Choroid plexus epithelial cell (primary cell): ENCODE measurements at regions not wholly inside any gene's neighbourhood (a gene's known extent, or its start where the extent isn't known, plus 50 kb on each side); places are given as distances from the start of the nearest gene placed in this dataset.

Experiments used
- DNase-seq: peaks from one replicate; pipeline ENCODE4 v3.0.0-alpha.2; 2010; ENCODE audit warnings: low read depth
- H3K4me3 ChIP-seq: 2 replicates; pipeline ENCODE4 v1.5.1; 2011; ENCODE audit warnings: low read depth, mild to moderate bottlenecking, control low read depth, low read length, moderate library complexity
- TF ChIP-seq, protein P1 (sequence below): conservative IDR thresholded peaks from 2 replicates; pipeline ENCODE4 v1.5.1; 2011; ENCODE audit warnings: low read depth, mild to moderate bottlenecking, control low read depth, inconsistent platforms, low read length, moderate library complexity

DNA sequence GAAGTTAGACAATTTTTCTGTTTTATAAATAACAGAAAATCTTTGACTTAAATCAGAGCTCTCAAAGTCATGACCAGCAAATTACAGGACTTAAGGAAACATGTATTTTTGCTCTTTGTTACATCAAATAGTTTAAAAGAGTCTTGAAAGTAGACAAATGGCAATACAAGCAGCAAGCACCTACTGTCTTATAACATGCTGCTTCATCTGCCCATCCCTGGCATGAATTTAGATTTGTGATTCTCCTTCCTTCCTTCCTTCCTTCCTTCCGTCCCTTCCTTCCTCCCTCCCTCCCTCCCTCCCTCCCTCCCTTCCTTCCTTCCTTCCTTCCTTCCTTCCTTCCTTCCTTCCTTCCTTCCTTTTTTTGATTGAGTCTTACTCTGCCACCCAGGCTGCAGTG is 715.6 kb upstream of the FLRT2 start:
- TF ChIP-seq, protein P1, sequence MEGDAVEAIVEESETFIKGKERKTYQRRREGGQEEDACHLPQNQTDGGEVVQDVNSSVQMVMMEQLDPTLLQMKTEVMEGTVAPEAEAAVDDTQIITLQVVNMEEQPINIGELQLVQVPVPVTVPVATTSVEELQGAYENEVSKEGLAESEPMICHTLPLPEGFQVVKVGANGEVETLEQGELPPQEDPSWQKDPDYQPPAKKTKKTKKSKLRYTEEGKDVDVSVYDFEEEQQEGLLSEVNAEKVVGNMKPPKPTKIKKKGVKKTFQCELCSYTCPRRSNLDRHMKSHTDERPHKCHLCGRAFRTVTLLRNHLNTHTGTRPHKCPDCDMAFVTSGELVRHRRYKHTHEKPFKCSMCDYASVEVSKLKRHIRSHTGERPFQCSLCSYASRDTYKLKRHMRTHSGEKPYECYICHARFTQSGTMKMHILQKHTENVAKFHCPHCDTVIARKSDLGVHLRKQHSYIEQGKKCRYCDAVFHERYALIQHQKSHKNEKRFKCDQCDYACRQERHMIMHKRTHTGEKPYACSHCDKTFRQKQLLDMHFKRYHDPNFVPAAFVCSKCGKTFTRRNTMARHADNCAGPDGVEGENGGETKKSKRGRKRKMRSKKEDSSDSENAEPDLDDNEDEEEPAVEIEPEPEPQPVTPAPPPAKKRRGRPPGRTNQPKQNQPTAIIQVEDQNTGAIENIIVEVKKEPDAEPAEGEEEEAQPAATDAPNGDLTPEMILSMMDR, result no peak
- no peak overlapping the region for H3K4me3 ChIP-seq
- DNase-seq, result no peak

DNA sequence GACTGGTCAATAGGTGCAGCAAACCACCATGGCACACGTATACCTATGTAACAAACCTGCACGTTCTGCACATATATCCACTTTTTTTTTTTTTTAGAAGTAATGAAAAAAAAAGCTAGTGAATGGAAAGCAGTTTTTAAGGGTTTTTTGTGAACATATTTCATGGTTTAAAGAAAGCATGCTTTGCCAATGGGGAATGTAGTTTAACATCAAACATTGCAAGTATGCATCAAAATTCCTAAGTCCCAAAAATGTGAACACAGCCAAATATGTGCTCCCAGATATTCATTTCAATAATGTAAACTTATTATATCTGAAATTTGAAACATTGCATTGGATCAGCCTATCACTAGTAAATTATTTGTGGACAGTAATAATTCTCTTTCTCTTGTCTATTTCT is 710.4 kb upstream of the FLRT2 start:
- DNase-seq, result no peak
- H3K4me3 ChIP-seq, result no peak overlapping the region
- TF ChIP-seq, protein P1, result no peak

DNA sequence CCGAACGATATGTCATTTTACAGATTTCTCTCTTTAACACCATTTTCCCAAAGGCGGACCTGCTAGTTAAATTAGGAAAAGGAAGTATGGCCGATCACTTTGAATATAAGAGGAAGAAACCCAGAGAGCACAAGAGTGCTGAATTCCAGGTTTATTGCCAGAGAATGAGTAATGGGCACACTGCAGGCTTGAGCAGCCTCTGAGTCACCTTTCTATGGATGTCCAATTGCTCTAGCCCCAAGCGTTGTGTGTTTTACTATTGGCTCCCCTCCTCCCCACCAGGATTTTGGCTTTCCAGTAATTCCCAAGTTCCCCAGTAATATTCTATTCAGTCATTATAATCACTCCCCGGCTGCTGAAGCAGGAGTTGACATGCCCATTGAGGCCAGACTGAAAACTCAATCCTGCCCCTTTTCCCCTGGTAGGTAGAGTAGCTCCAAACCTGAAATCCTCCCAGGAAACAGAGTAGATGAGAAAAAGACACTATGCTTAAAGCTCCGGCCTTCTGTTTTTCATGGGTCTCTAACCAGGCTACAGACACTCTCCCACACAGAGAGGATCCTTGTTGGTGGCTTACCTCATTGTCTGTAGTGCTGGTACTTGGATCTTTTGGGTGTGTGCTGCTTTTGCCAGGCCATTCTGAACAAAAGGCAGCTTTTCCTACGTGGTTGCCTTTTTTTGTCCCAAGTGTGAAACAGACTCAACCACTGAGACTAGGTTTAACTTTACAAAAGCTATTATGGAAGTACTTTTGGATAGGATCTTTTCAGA is 704.3 kb upstream of the FLRT2 start:
- TF ChIP-seq, protein P1, result no peak
- peak; percentile 13 for DNase-seq

DNA sequence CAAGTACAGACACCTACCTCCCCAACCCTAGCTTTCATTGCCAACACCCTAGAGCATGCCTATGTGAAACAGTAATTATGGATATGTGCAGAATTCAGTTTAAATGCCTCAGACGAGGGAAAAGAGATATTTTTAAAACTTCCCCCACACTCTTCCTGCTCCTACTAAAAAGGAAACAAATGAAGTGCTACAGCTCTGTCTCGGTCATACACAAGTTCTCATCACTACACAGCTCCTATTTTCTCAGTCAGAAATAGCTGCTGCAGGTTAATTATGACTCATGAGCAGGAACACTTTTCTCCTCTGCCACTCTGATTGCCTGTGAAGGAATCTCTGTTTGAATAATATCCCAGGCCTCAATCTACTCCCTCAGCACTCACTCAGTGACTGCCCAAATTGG is 703.6 kb upstream of the FLRT2 start:
- peak; percentile 6 for DNase-seq
- TF ChIP-seq, protein P1, result no peak
- H3K4me3 ChIP-seq, result no peak overlapping the region

More for the DNA sequence above, 704.3 kb upstream of the FLRT2 start:
- no peak overlapping the region for H3K4me3 ChIP-seq

DNA sequence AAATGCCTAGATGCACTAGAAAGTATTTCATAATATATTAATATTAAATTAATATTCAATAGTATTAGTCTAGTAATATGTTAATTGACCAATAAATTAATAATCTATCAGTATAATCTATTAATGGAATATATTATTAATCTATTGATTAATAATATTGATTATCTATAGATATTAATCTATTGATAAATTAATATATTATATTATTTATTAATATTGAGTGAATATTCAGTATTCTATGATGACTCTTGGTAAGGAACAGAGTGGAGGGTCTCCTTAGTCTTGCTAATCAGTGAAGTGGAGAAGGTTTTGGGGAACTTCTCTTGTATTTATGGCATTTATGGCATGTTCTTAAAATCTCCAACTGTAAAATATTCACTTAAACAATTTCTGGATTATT is 679.3 kb upstream of the FLRT2 start:
- TF ChIP-seq, protein P1, result no peak
- DNase-seq, result no peak
- no peak overlapping the region for H3K4me3 ChIP-seq

DNA sequence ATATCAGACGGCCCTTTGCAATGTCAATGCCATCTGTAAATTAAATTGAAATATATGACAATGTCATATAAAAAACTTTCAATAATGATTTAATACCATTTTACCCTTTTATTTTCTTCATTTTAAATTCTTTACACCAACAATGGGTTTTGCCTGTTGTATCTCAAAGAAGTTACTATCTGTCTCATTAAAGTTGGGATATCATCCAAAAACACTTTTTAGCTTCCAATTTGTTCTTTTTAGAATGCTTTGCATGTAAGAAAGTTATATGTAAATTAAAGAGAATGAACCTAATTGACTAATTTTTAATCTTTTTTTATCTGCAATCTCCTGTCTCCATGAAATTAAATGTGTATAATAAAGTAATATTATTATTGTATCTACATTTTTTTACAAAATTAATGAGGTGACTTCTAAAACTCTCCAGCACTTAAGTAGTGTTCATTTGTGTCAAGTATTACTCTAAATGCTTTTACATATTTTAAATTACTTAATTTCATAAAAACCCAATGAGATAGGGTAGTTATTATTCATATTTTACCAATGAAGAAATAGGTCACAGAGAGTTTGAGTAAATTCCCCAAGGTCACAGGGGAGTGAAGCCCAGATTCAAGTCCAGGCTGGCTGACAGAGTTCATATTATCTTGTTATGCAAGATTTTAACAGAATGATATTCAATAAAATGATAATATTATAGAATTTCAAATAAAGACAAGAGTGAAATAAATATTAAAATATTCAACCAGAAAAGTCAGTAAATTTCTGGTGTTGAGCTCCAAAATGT is 673.0 kb upstream of the FLRT2 start:
- peak; percentile 5 for DNase-seq
- TF ChIP-seq, protein P1, result no peak
- H3K4me3 ChIP-seq, result no peak overlapping the region
